K562 (cell line): ENCODE measurements at regions not wholly inside any gene's neighbourhood (a gene's known extent, or its start where the extent isn't known, plus 50 kb on each side); places are given as distances from the start of the nearest gene placed in this dataset.

Source experiments
- BHLHE40 ChIP-seq: IDR thresholded peaks from 2 replicates; pipeline ENCODE4 v1.6.1; 2011; ENCODE audit warnings: low read length, improper control_type of control experiment
- CEBPB ChIP-seq: fragments of 450-650 bp; IDR thresholded peaks from 2 replicates; pipeline ENCODE4 v1.6.1; 2016; ENCODE audit warnings: missing genetic modification characterization, missing compliant biosample characterization
- CTCF ChIP-seq, 3 experiments: IDR thresholded peaks in 2 of 3; conservative IDR thresholded peaks in 1 of 3; 2 replicates each; pipeline ENCODE4 v1.5.1; 2011 to 2012; ENCODE audit warnings: low read length in 3 of 3, mild to moderate bottlenecking in 3 of 3, control low read depth in 2 of 3, improper control_type of control experiment in 1 of 3, inconsistent platforms in 1 of 3, low read depth in 1 of 3, mixed read lengths in 1 of 3, moderate library complexity in 1 of 3; ENCODE audit not compliant: insufficient read depth in 2 of 3
- EZH2 ChIP-seq: IDR thresholded peaks from 2 replicates; pipeline ENCODE4 v1.6.1; 2012; ENCODE audit warnings: low read depth, mild to moderate bottlenecking, inconsistent platforms, low read length, borderline replicate concordance
- JUND ChIP-seq, 2 experiments: IDR thresholded peaks; 2 replicates in 1 of 2; 3 replicates in 1 of 2; pipeline ENCODE4 v1.6.1; 2011; ENCODE audit warnings: borderline replicate concordance in 2 of 2, low read depth in 2 of 2, low read length in 2 of 2, improper control_type of control experiment in 1 of 2, missing biosample characterization in 1 of 2, missing genetic modification characterization in 1 of 2, missing genetic modification reagents in 1 of 2
- MYC ChIP-seq, 2 experiments: fragments of 250-450 bp in 1 of 2; sonication (Bioruptor Pico) in 1 of 2; IDR thresholded peaks; 2 replicates each; pipeline versions ENCODE4 v1.5.1 to v1.6.1; 2012 to 2021; ENCODE audit warnings: low read depth in 2 of 2, borderline replicate concordance in 1 of 2, improper control_type of control experiment in 1 of 2, low read length in 1 of 2, mild to moderate bottlenecking in 1 of 2, moderate library complexity in 1 of 2
- REST ChIP-seq, 2 experiments: fragments of 450-650 bp; formaldehyde crosslinking in 1 of 2; IDR thresholded peaks; 2 replicates each; pipeline versions ENCODE4 v1.4.0 to v1.6.1; 2014 to 2020; ENCODE audit warnings: mild to moderate bottlenecking in 2 of 2, borderline replicate concordance in 1 of 2, low read depth in 1 of 2
- SRSF9 ChIP-seq: fragments of 200-400 bp; formaldehyde crosslinking; IDR thresholded peaks from 2 replicates; pipeline ENCODE4 v1.6.1; 2017; ENCODE audit warnings: low read depth, low read length, borderline replicate concordance
- TFE3 ChIP-seq: fragments of 450-650 bp; formaldehyde crosslinking; IDR thresholded peaks from 2 replicates; pipeline ENCODE4 v1.4.0; 2020; ENCODE audit warnings: mild to moderate bottlenecking, mixed read lengths
- ZNF217 ChIP-seq: sonication (generic); formaldehyde crosslinking; IDR thresholded peaks from 2 replicates; pipeline ENCODE4 v1.8.0; 2022; ENCODE audit warnings: mild to moderate bottlenecking, missing genetic modification reagents
- ZNF354B ChIP-seq: fragments of 250-450 bp; sonication (Bioruptor Pico); IDR thresholded peaks from 2 replicates; pipeline ENCODE4 v1.4.0; 2020
- TF ChIP-seq, protein P1 (sequence below), 3 experiments: fragments of 200-800 bp in 1 of 3; sonication (Bioruptor generic) in 1 of 3; sonication (generic) in 1 of 3; formaldehyde crosslinking in 1 of 3; IDR thresholded peaks; 2 replicates each; pipeline versions ENCODE4 v1.6.1 to v1.8.0; 2016 to 2022; ENCODE audit warnings: mild to moderate bottlenecking in 2 of 3, missing compliant biosample characterization in 2 of 3, missing genetic modification characterization in 2 of 3, missing genetic modification reagents in 1 of 3
- TF ChIP-seq, protein P2 (sequence below): fragments of 250-450 bp; sonication (Bioruptor Pico); IDR thresholded peaks from 2 replicates; pipeline ENCODE4 v1.5.0; 2020; ENCODE audit warnings: mild to moderate bottlenecking

GRCh38 chr3:153400641-153401040 is 238.6 kb downstream of the RAP2B start:
- TF ChIP-seq SRSF9: no peak
- no peak for TF ChIP-seq TFE3 (CRISPR knock-in tag)
- no peak for TF ChIP-seq CEBPB (tag)
- TF ChIP-seq BHLHE40: no peak
- no peak for TF ChIP-seq JUND (IDR thresholded peaks at IDR 0.05; ENCODE audit: borderline replicate concordance, low read depth, low read length)
- TF ChIP-seq JUND (tag; IDR thresholded peaks at IDR 0.05; ENCODE audit: borderline replicate concordance, low read depth, low read length): no peak
- TF ChIP-seq CTCF (IDR thresholded peaks at IDR 0.05 in 2 of 3, conservative IDR thresholded peaks at IDR 0.05 in 1 of 3; ENCODE audit: insufficient read depth in 2 of 3, low read depth in 1 of 3, low read length in 3 of 3): no peak
- no peak for TF ChIP-seq REST (IDR thresholded peaks at IDR 0.05; ENCODE audit: borderline replicate concordance)
- TF ChIP-seq REST (CRISPR knock-in tag; IDR thresholded peaks at IDR 0.05; ENCODE audit: low read depth): no peak
- TF ChIP-seq ZNF217 (CRISPR knock-in tag): no peak
- TF ChIP-seq ZNF354B: no peak
- TF ChIP-seq EZH2: no peak
- no peak for TF ChIP-seq MYC (IDR thresholded peaks at IDR 0.05; ENCODE audit: low read depth, low read length)
- no peak for TF ChIP-seq MYC (CRISPR knock-in tag; IDR thresholded peaks at IDR 0.05; ENCODE audit: borderline replicate concordance, low read depth)
- TF ChIP-seq, protein P1, sequence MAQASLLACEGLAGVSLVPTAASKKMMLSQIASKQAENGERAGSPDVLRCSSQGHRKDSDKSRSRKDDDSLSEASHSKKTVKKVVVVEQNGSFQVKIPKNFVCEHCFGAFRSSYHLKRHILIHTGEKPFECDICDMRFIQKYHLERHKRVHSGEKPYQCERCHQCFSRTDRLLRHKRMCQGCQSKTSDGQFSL (CRISPR knock-in tag; IDR thresholded peaks at IDR 0.05): no peak
- TF ChIP-seq, protein P1 (tag; IDR thresholded peaks at IDR 0.05): no peak
- TF ChIP-seq, protein P2, sequence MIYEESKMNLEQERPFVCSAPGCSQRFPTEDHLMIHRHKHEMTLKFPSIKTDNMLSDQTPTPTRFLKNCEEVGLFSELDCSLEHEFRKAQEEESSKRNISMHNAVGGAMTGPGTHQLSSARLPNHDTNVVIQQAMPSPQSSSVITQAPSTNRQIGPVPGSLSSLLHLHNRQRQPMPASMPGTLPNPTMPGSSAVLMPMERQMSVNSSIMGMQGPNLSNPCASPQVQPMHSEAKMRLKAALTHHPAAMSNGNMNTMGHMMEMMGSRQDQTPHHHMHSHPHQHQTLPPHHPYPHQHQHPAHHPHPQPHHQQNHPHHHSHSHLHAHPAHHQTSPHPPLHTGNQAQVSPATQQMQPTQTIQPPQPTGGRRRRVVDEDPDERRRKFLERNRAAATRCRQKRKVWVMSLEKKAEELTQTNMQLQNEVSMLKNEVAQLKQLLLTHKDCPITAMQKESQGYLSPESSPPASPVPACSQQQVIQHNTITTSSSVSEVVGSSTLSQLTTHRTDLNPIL (CRISPR knock-in tag): no peak
